Ascending aorta (tissue), 2 donors: ENCODE measurements at regions not wholly inside any gene's neighbourhood (a gene's known extent, or its start where the extent isn't known, plus 50 kb on each side); places are given as distances from the start of the nearest gene placed in this dataset.

Experiments used
- DNase-seq, 2 donors: peaks; one replicate each; pipeline ENCODE4 v3.0.0-alpha.2; 2019; ENCODE audit warnings: low spot score in 2 of 2
- H3K27ac ChIP-seq, 2 donors: fragments of 200-600 bp; sonication (generic); one replicate each; pipeline ENCODE4 v1.5.1; 2016 to 2017; ENCODE audit warnings: mild to moderate bottlenecking in 1 of 2
- H3K27me3 ChIP-seq: fragments of 200-600 bp; sonication (generic); one replicate; pipeline ENCODE4 v1.5.1; 2017
- H3K36me3 ChIP-seq, 2 donors: fragments of 200-600 bp; sonication (generic); one replicate each; pipeline ENCODE4 v1.5.1; 2016
- H3K4me1 ChIP-seq, 2 donors: fragments of 200-600 bp; sonication (generic); one replicate each; pipeline ENCODE4 v1.5.1; 2016 to 2017; ENCODE audit warnings: mild to moderate bottlenecking in 1 of 2
- H3K4me3 ChIP-seq, 2 donors: fragments of 200-600 bp; sonication (generic); one replicate each; pipeline ENCODE4 v1.5.1; 2016 to 2017; ENCODE audit warnings: mild to moderate bottlenecking in 1 of 2
- H3K9me3 ChIP-seq, 2 donors: fragments of 200-600 bp; sonication (generic); one replicate each; pipeline ENCODE4 v1.5.1; 2016
- CTCF ChIP-seq, 3 experiments: fragments of 200-600 bp in 2 of 3; fragments of 450-650 bp in 1 of 3; sonication (generic) in 2 of 3; IDR thresholded peaks; one replicate each; pipeline ENCODE4 v1.5.1; 2016 to 2019; ENCODE audit warnings: antibody characterized with exemption in 3 of 3, mild to moderate bottlenecking in 1 of 3, moderate library complexity in 1 of 3
- intact Hi-C: fragments of 100-400 bp; cut with DNase I; formaldehyde crosslinking; loops from one replicate; pipeline ENCODE4 v1.15.1; 2023

- no peaks in the 10 kb centered on the region for H3K36me3 ChIP-seq
- no peak for TF ChIP-seq CTCF (IDR thresholded peaks at IDR 0.05)
- no peaks in the 10 kb centered on the region for H3K27me3 ChIP-seq
- no peak overlapping the region for H3K27ac ChIP-seq
- H3K9me3 ChIP-seq, result no peaks in the 10 kb centered on the region
- intact Hi-C loops, result no loop called here
- DNase-seq, result no peak
- no peak overlapping the region for H3K4me3 ChIP-seq
- H3K4me1 ChIP-seq, result no peaks in the 10 kb centered on the region
Observed at GRCh38 chr4:34010751-34011519, 2233.4 kb downstream of the ARAP2 start.

- no peak for DNase-seq
- Histone ChIP-seq H3K36me3 (no peaks in the 10 kb centered on the region), H3K4me3 (no peak overlapping the region), H3K27ac (no peak overlapping the region), H3K27me3 (no peaks in the 10 kb centered on the region), H3K4me1 (no peaks in the 10 kb centered on the region), H3K9me3 (no peaks in the 10 kb centered on the region)
- intact Hi-C loops, result no loop called here
- TF ChIP-seq CTCF (IDR thresholded peaks at IDR 0.05), result no peak
Observed at GRCh38 chr4:34035225-34035624, 2209.1 kb downstream of the ARAP2 start.

- no peak for TF ChIP-seq CTCF (IDR thresholded peaks at IDR 0.05)
- H3K9me3 ChIP-seq, result no peaks in the 10 kb centered on the region
- intact Hi-C loops, result no loop called here
- no peaks in the 10 kb centered on the region for H3K27me3 ChIP-seq
- H3K4me3 ChIP-seq, result no peak overlapping the region
- no peaks in the 10 kb centered on the region for H3K36me3 ChIP-seq
- no peak for DNase-seq
- no peak overlapping the region for H3K27ac ChIP-seq
- H3K4me1 ChIP-seq, result no peaks in the 10 kb centered on the region
Observed at GRCh38 chr4:34037280-34037679, 2207.0 kb downstream of the ARAP2 start.

- Histone ChIP-seq H3K4me3 (no peak overlapping the region), H3K36me3 (no peaks in the 10 kb centered on the region), H3K4me1 (no peaks in the 10 kb centered on the region), H3K27me3 (no peaks in the 10 kb centered on the region), H3K9me3 (no peaks in the 10 kb centered on the region), H3K27ac (no peak overlapping the region)
- intact Hi-C loops, result no loop called here
- TF ChIP-seq CTCF (IDR thresholded peaks at IDR 0.05), result no peak
- no peak for DNase-seq
Observed at GRCh38 chr4:34039766-34040165, 2204.5 kb downstream of the ARAP2 start.

GRCh38 chr4:34043131-34043530, 2201.2 kb downstream of the ARAP2 start:
- intact Hi-C loops, result no loop called here
- TF ChIP-seq CTCF (IDR thresholded peaks at IDR 0.05), result no peak
- no peak overlapping the region for H3K4me3 ChIP-seq
- no peaks in the 10 kb centered on the region for H3K36me3 ChIP-seq
- DNase-seq, result no peak
- H3K27ac ChIP-seq, result no peak overlapping the region
- H3K9me3 ChIP-seq, result no peaks in the 10 kb centered on the region
- no peaks in the 10 kb centered on the region for H3K4me1 ChIP-seq
- H3K27me3 ChIP-seq, result no peaks in the 10 kb centered on the region

- intact Hi-C loops, result no loop called here
- Histone ChIP-seq H3K4me1 (no peaks in the 10 kb centered on the region), H3K9me3 (no peaks in the 10 kb centered on the region), H3K36me3 (no peaks in the 10 kb centered on the region), H3K27me3 (no peaks in the 10 kb centered on the region), H3K4me3 (no peak overlapping the region), H3K27ac (no peak overlapping the region)
- DNase-seq, result no peak
- TF ChIP-seq CTCF (IDR thresholded peaks at IDR 0.05), result no peak
Observed at GRCh38 chr4:34046580-34046979, 2197.7 kb downstream of the ARAP2 start.
